ENCODE measurements at regions not wholly inside any gene's neighbourhood (a gene's known extent, or its start where the extent isn't known, plus 50 kb on each side); places are given as distances from the start of the nearest gene placed in this dataset.

- TF ChIP-seq ZNF382 (CRISPR knock-in tag; IDR thresholded peaks at IDR 0.05; ENCODE audit: borderline replicate concordance) (no peak), ZNF282 (IDR thresholded peaks at IDR 0.05; ENCODE audit: partially characterized antibody) (peak; percentile 59), TOPORS (CRISPR knock-in tag; IDR thresholded peaks at IDR 0.05) (no peak), ZNF841 (CRISPR knock-in tag; IDR thresholded peaks at IDR 0.05; ENCODE audit: borderline replicate concordance) (no peak), ATF6 (CRISPR knock-in tag; conservative IDR thresholded peaks at IDR 0.05) (no peak), FOXA3 (CRISPR knock-in tag; IDR thresholded peaks at IDR 0.05) (no peak), NBN (conservative IDR thresholded peaks at IDR 0.05) (peak; percentile 98), ZNF318 (CRISPR knock-in tag; IDR thresholded peaks at IDR 0.05) (0 out of 2 replicates have a peak, but pooled peaks have one; percentile 18), ZBTB49 (CRISPR knock-in tag; IDR thresholded peaks at IDR 0.05; ENCODE audit: borderline replicate concordance) (no peak), RARG (CRISPR knock-in tag; IDR thresholded peaks at IDR 0.05; ENCODE audit: low read depth) (no peak), LCORL (IDR thresholded peaks at IDR 0.05) (peak; percentile 43; the same call in 1 of the 2 replicates), LCORL (CRISPR knock-in tag; IDR thresholded peaks at IDR 0.05) (no peak), RAD51 (IDR thresholded peaks at IDR 0.05; ENCODE audit: borderline replicate concordance) (no peak), TIGD3 (CRISPR knock-in tag; IDR thresholded peaks at IDR 0.05; ENCODE audit: borderline replicate concordance) (no peak), FOXC1 (CRISPR knock-in tag; IDR thresholded peaks at IDR 0.05; ENCODE audit: borderline replicate concordance) (no peak), MYNN (CRISPR knock-in tag; IDR thresholded peaks at IDR 0.05; ENCODE audit: low read depth) (no peak)
Measured at GRCh38 chr6:167651318-167652041, 175.2 kb upstream of the AFDN start (continued).
